Neuronal stem cell (in vitro differentiated cells): ENCODE measurements at regions not wholly inside any gene's neighbourhood (a gene's known extent, or its start where the extent isn't known, plus 50 kb on each side); places are given as distances from the start of the nearest gene placed in this dataset.

ENCODE experiments used
- DNase-seq: peaks from one replicate; pipeline ENCODE4 v3.0.0-alpha.2; 2013; ENCODE audit warnings: low spot score
- H2AFZ ChIP-seq: one replicate; pipeline ENCODE4 v1.6.1; 2013; ENCODE audit warnings: mild to moderate bottlenecking, low read length, inconsistent platforms
- H2AK5ac ChIP-seq: 2 replicates; pipeline ENCODE4 v1.6.1; 2013; ENCODE audit warnings: low read depth, mild to moderate bottlenecking, inconsistent platforms, low read length, moderate library complexity, mixed read lengths
- H2BK120ac ChIP-seq: 2 replicates; pipeline ENCODE4 v1.6.1; 2013; ENCODE audit warnings: low read depth, mild to moderate bottlenecking, inconsistent platforms, low read length, moderate library complexity, mixed read lengths
- H2BK12ac ChIP-seq: one replicate; pipeline ENCODE4 v1.6.1; 2013; ENCODE audit warnings: low read length, inconsistent platforms
- H2BK15ac ChIP-seq: 2 replicates; pipeline ENCODE4 v1.6.1; 2013; ENCODE audit warnings: mild to moderate bottlenecking, low read length, inconsistent platforms, mixed read lengths
- H2BK5ac ChIP-seq: one replicate; pipeline ENCODE4 v1.6.1; 2013; ENCODE audit warnings: inconsistent platforms, mild to moderate bottlenecking, low read length, moderate library complexity
- H3K14ac ChIP-seq: one replicate; pipeline ENCODE4 v1.6.1; 2013; ENCODE audit warnings: low read length, inconsistent platforms
- H3K18ac ChIP-seq: 2 replicates; pipeline ENCODE4 v1.6.1; 2013; ENCODE audit warnings: low read length, inconsistent platforms
- H3K23ac ChIP-seq: 2 replicates; pipeline ENCODE4 v1.6.1; 2013; ENCODE audit warnings: low read depth, mild to moderate bottlenecking, mixed read lengths, low read length, inconsistent platforms; ENCODE audit not compliant: poor library complexity
- H3K27ac ChIP-seq: replicated peaks from 3 replicates; pipeline ENCODE4 v1.5.1; 2013; ENCODE audit warnings: low read length, inconsistent platforms
- H3K27me3 ChIP-seq, 3 experiments: 2 replicates each; pipeline ENCODE4 v1.6.1; 2013; ENCODE audit warnings: low read length in 3 of 3, mild to moderate bottlenecking in 2 of 3, inconsistent platforms in 1 of 3, low read depth in 1 of 3, mixed read lengths in 1 of 3, moderate library complexity in 1 of 3; ENCODE audit not compliant: control insufficient read depth in 3 of 3, insufficient read depth in 3 of 3
- H3K36me3 ChIP-seq, 2 donors: replicated peaks in 1 of 2; 2 replicates each; pipeline ENCODE4 v1.6.1; 2013; ENCODE audit warnings: low read length in 2 of 2; ENCODE audit not compliant: control insufficient read depth in 2 of 2, insufficient read depth in 2 of 2
- H3K4ac ChIP-seq: 2 replicates; pipeline ENCODE4 v1.6.1; 2013; ENCODE audit warnings: inconsistent platforms, mild to moderate bottlenecking, low read length, moderate library complexity
- H3K4me1 ChIP-seq, 2 donors: 1 replicate in 1 of 2; 2 replicates in 1 of 2; pipeline ENCODE4 v1.6.1; 2013; ENCODE audit warnings: low read length in 2 of 2, low read depth in 1 of 2; ENCODE audit not compliant: control insufficient read depth in 2 of 2, insufficient read depth in 1 of 2
- H3K4me2 ChIP-seq: one replicate; pipeline ENCODE4 v1.6.1; 2013; ENCODE audit warnings: mild to moderate bottlenecking, low read length, inconsistent platforms; ENCODE audit not compliant: insufficient read depth, poor library complexity, severe bottlenecking
- H3K4me3 ChIP-seq, 2 donors: 2 replicates each; pipeline ENCODE4 v1.5.1; 2013; ENCODE audit warnings: low read length in 2 of 2, mild to moderate bottlenecking in 2 of 2, inconsistent platforms in 1 of 2, moderate library complexity in 1 of 2
- H3K79me1 ChIP-seq: one replicate; pipeline ENCODE4 v1.6.1; 2013; ENCODE audit warnings: low read depth, mild to moderate bottlenecking, inconsistent platforms, low read length, moderate library complexity
- H3K9ac ChIP-seq: one replicate; pipeline ENCODE4 v1.6.1; 2013; ENCODE audit warnings: mild to moderate bottlenecking, low read depth, low read length, inconsistent platforms; ENCODE audit not compliant: poor library complexity
- H3K9me3 ChIP-seq, 2 donors: replicated peaks in 1 of 2; 2 replicates each; pipeline versions ENCODE3 to v1.6.1; 2013; ENCODE audit warnings: low read length in 2 of 2, mild to moderate bottlenecking in 2 of 2, inconsistent platforms in 1 of 2, low read depth in 1 of 2, mixed read lengths in 1 of 2, moderate library complexity in 1 of 2; ENCODE audit not compliant: control insufficient read depth in 2 of 2, insufficient read depth in 1 of 2
- H4K8ac ChIP-seq: one replicate; pipeline ENCODE4 v1.6.1; 2013; ENCODE audit warnings: low read depth, mild to moderate bottlenecking, inconsistent platforms, low read length, moderate library complexity
- H4K91ac ChIP-seq: one replicate; pipeline ENCODE4 v1.6.1; 2013; ENCODE audit warnings: low read length, low read depth, mild to moderate bottlenecking, inconsistent platforms; ENCODE audit not compliant: poor library complexity
- WGBS, 2 donors: extraction: QIAGEN DNeasy Blood & Tissue Kit; methylation state at CpG; one replicate each; pipeline ENCODE4 v1.1.7; 2013; ENCODE audit warnings: missing lambda C conversion rate in 2 of 2, mixed read lengths in 1 of 2; ENCODE audit not compliant: insufficient read length in 2 of 2, insufficient replicate concordance in 1 of 2; ENCODE audit errors: extremely low coverage in 2 of 2; 5-methylcytosine and 5-hydroxymethylcytosine counted together

GRCh38 chr12:93000026-93000425 is 70.9 kb upstream of the EEA1 start:
- no peak overlapping the region for H3K18ac ChIP-seq
- H3K23ac ChIP-seq, result no peak overlapping the region
- no peak overlapping the region for H3K27ac ChIP-seq
- H3K36me3 ChIP-seq, result no peaks in the 10 kb centered on the region
- no peak overlapping the region for H3K4me2 ChIP-seq
- no peak overlapping the region for H2BK5ac ChIP-seq
- H2BK120ac ChIP-seq, result no peak overlapping the region
- H3K27me3 ChIP-seq, result peaks cover 0 to 3% (median 0%) of the 10 kb centered on the region in 3 experiments
- H3K9me3 ChIP-seq, result no peaks in the 10 kb centered on the region
- H3K79me1 ChIP-seq, result no peaks in the 10 kb centered on the region
- H2BK12ac ChIP-seq, result no peak overlapping the region
- no CpG with 5 or more reads among the region's 5 CpGs for WGBS, 2 donors
- no peak overlapping the region for H3K4me3 ChIP-seq
- no peaks in the 10 kb centered on the region for H3K4me1 ChIP-seq
- H2BK15ac ChIP-seq, result no peak overlapping the region
- H3K14ac ChIP-seq, result no peak overlapping the region
- H2AFZ ChIP-seq, result no peak overlapping the region
- H4K91ac ChIP-seq, result no peak overlapping the region
- DNase-seq, result no peak
- H3K4ac ChIP-seq, result no peak overlapping the region
- H3K9ac ChIP-seq, result no peak overlapping the region
- H2AK5ac ChIP-seq, result no peak overlapping the region
- no peak overlapping the region for H4K8ac ChIP-seq

- no peaks in the 10 kb centered on the region for H3K9me3 ChIP-seq
- H3K18ac ChIP-seq, result no peak overlapping the region
- no peak overlapping the region for H3K9ac ChIP-seq
- no peak overlapping the region for H2BK12ac ChIP-seq
- no peak overlapping the region for H3K27ac ChIP-seq
- no peaks in the 10 kb centered on the region for H3K36me3 ChIP-seq
- no peak overlapping the region for H3K4me3 ChIP-seq
- no peak overlapping the region for H3K4me2 ChIP-seq
- no peak overlapping the region for H2BK15ac ChIP-seq
- H3K4me1 ChIP-seq, result peaks cover 0 to 6% of the 10 kb centered on the region in 2 donors
- H3K14ac ChIP-seq, result no peak overlapping the region
- H3K4ac ChIP-seq, result no peak overlapping the region
- no peak overlapping the region for H2BK120ac ChIP-seq
- no peak overlapping the region for H2AFZ ChIP-seq
- peaks cover 0 to 3% (median 0%) of the 10 kb centered on the region in 3 experiments for H3K27me3 ChIP-seq
- no peak overlapping the region for H4K8ac ChIP-seq
- no peak for DNase-seq
- no peak overlapping the region for H4K91ac ChIP-seq
- H3K23ac ChIP-seq, result no peak overlapping the region
- H3K79me1 ChIP-seq, result no peaks in the 10 kb centered on the region
- WGBS, 2 donors, result no CpG with 5 or more reads among the region's 3 CpGs
- H2BK5ac ChIP-seq, result no peak overlapping the region
- no peak overlapping the region for H2AK5ac ChIP-seq
These were observed 72.3 kb upstream of the EEA1 start for GRCh38 chr12:93001407-93001806.

GRCh38 chr12:93002293-93003054 is 73.4 kb upstream of the EEA1 start:
- Histone ChIP-seq H2AK5ac (no peak overlapping the region), H3K14ac (no peak overlapping the region), H4K8ac (no peak overlapping the region), H3K27me3 (peaks cover 0 to 3% (median 0%) of the 10 kb centered on the region in 3 experiments), H4K91ac (no peak overlapping the region), H2AFZ (no peak overlapping the region), H3K27ac (no peak overlapping the region), H3K23ac (no peak overlapping the region), H3K9ac (no peak overlapping the region), H3K4me1 (peaks cover 0 to 6% of the 10 kb centered on the region in 2 donors), H3K4me2 (no peak overlapping the region), H3K9me3 (no peaks in the 10 kb centered on the region), H2BK5ac (no peak overlapping the region), H3K18ac (no peak overlapping the region), H2BK12ac (no peak overlapping the region), H2BK15ac (no peak overlapping the region), H3K79me1 (no peaks in the 10 kb centered on the region), H3K4ac (no peak overlapping the region), H3K36me3 (no peaks in the 10 kb centered on the region), H2BK120ac (no peak overlapping the region), H3K4me3 (no peak overlapping the region)
- no peak for DNase-seq
- WGBS, 2 donors, result no CpG with 5 or more reads among the region's 7 CpGs

- no peak overlapping the region for H3K9ac ChIP-seq
- H3K4me3 ChIP-seq, result no peak overlapping the region
- no peak overlapping the region for H3K4ac ChIP-seq
- H3K36me3 ChIP-seq, result no peaks in the 10 kb centered on the region
- H4K8ac ChIP-seq, result no peak overlapping the region
- no peak overlapping the region for H2BK120ac ChIP-seq
- H3K18ac ChIP-seq, result no peak overlapping the region
- H3K9me3 ChIP-seq, result no peaks in the 10 kb centered on the region
- DNase-seq, result no peak
- no peak overlapping the region for H3K23ac ChIP-seq
- no peak overlapping the region for H2BK12ac ChIP-seq
- peaks cover 0 to 6% of the 10 kb centered on the region in 2 donors for H3K4me1 ChIP-seq
- H3K4me2 ChIP-seq, result no peak overlapping the region
- no peak overlapping the region for H2AK5ac ChIP-seq
- H4K91ac ChIP-seq, result no peak overlapping the region
- H2BK15ac ChIP-seq, result no peak overlapping the region
- no peak overlapping the region for H2BK5ac ChIP-seq
- no peak overlapping the region for H3K14ac ChIP-seq
- no peak overlapping the region for H2AFZ ChIP-seq
- WGBS, 2 donors, result no CpG with 5 or more reads among the region's 9 CpGs
- peaks cover 0 to 3% (median 0%) of the 10 kb centered on the region in 3 experiments for H3K27me3 ChIP-seq
- H3K79me1 ChIP-seq, result no peaks in the 10 kb centered on the region
- no peak overlapping the region for H3K27ac ChIP-seq
These were observed 74.6 kb upstream of the EEA1 start for GRCh38 chr12:93003531-93004239.
